BE2C (cell line): ENCODE measurements at regions not wholly inside any gene's neighbourhood (a gene's known extent, or its start where the extent isn't known, plus 50 kb on each side); places are given as distances from the start of the nearest gene placed in this dataset.

Experiments
- DNase-seq: peaks from one replicate; pipeline ENCODE4 v3.0.0-alpha.2; 2020
- H3K27me3 ChIP-seq: fragments of 250-450 bp; sonication (Bioruptor Pico); 2 replicates; pipeline ENCODE4 v1.5.1; 2020; ENCODE audit warnings: mild to moderate bottlenecking
- H3K36me3 ChIP-seq: fragments of 250-450 bp; sonication (Bioruptor Pico); 2 replicates; pipeline ENCODE4 v1.5.1; 2020; ENCODE audit warnings: mild to moderate bottlenecking
- H3K4me1 ChIP-seq: fragments of 250-450 bp; sonication (Bioruptor Pico); 2 replicates; pipeline ENCODE4 v1.5.1; 2020
- H3K4me3 ChIP-seq: 2 replicates; pipeline ENCODE4 v1.5.1; 2011; ENCODE audit warnings: low read depth, low read length
- H3K9me3 ChIP-seq: fragments of 250-450 bp; sonication (Bioruptor Pico); 2 replicates; pipeline ENCODE4 v1.5.1; 2020
- CTCF ChIP-seq: IDR thresholded peaks from 2 replicates; pipeline ENCODE4 v1.5.1; 2012; ENCODE audit warnings: mild to moderate bottlenecking, low read depth, low read length

- no peak for DNase-seq
- no peak for TF ChIP-seq CTCF
- Histone ChIP-seq H3K4me1 (peaks cover 8% of the 10 kb centered on the region), H3K36me3 (no peaks in the 10 kb centered on the region), H3K27me3 (no peaks in the 10 kb centered on the region), H3K4me3 (no peak overlapping the region), H3K9me3 (no peaks in the 10 kb centered on the region)
These were observed 115.9 kb downstream of the ASB7 start for GRCh38 chr15:100718075-100718980.

GRCh38 chr15:100720406-100720967 lies 118.1 kb downstream of the ASB7 start:
- no peak for TF ChIP-seq CTCF
- H3K4me3 ChIP-seq = no peak overlapping the region
- peaks cover 8% of the 10 kb centered on the region for H3K4me1 ChIP-seq

GRCh38 chr15:100721758-100722550 lies 119.6 kb downstream of the ASB7 start:
- H3K27me3 ChIP-seq = no peaks in the 10 kb centered on the region
- DNase-seq = no peak
- TF ChIP-seq CTCF = no peak
- peaks cover under 1% of the 10 kb centered on the region; the same call in 1 of the 2 replicates for H3K4me1 ChIP-seq
- no peaks in the 10 kb centered on the region for H3K36me3 ChIP-seq
- H3K4me3 ChIP-seq = no peak overlapping the region
- H3K9me3 ChIP-seq = no peaks in the 10 kb centered on the region

More at GRCh38 chr15:100720406-100720967, 118.1 kb downstream of the ASB7 start:
- no peaks in the 10 kb centered on the region for H3K9me3 ChIP-seq
- DNase-seq = no peak
- H3K36me3 ChIP-seq = no peaks in the 10 kb centered on the region
- H3K27me3 ChIP-seq = no peaks in the 10 kb centered on the region

GRCh38 chr15:100722551-100723314 lies 120.3 kb downstream of the ASB7 start:
- no peaks in the 10 kb centered on the region for H3K27me3 ChIP-seq
- H3K4me3 ChIP-seq = no peak overlapping the region
- H3K9me3 ChIP-seq = no peaks in the 10 kb centered on the region
- no peaks in the 10 kb centered on the region for H3K36me3 ChIP-seq
- DNase-seq = no peak
- no peaks in the 10 kb centered on the region for H3K4me1 ChIP-seq
- TF ChIP-seq CTCF = no peak

GRCh38 chr15:100723315-100723801 lies 121.0 kb downstream of the ASB7 start:
- Histone ChIP-seq H3K36me3 (no peaks in the 10 kb centered on the region), H3K4me3 (no peak overlapping the region), H3K27me3 (no peaks in the 10 kb centered on the region), H3K9me3 (no peaks in the 10 kb centered on the region), H3K4me1 (no peaks in the 10 kb centered on the region)
- no peak for TF ChIP-seq CTCF
- DNase-seq = no peak
